ENCODE measurements at regions not wholly inside any gene's neighbourhood (a gene's known extent, or its start where the extent isn't known, plus 50 kb on each side); places are given as distances from the start of the nearest gene placed in this dataset.

DNA sequence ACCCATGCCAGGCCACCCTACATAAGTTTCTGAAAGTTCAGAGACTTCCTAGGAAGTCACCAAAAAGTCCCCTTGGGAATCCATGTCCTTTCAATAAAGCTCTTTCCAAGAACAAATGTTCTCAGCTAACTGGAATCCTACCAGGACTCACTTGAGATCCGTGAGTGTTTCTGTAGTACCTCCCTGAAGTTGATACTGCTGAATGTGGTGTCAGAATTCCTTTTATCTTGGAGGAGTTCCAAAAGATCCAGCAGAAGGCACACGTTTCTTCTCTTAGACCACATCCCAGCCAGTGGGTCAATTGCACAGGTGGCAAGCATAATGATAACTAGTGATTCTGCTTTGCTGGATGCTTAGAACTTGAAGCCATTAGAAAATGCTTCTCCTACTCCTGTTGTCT, 689.7 kb upstream of the IGFBP3 start:
- CTCF ChIA-PET: no interaction called here

DNA sequence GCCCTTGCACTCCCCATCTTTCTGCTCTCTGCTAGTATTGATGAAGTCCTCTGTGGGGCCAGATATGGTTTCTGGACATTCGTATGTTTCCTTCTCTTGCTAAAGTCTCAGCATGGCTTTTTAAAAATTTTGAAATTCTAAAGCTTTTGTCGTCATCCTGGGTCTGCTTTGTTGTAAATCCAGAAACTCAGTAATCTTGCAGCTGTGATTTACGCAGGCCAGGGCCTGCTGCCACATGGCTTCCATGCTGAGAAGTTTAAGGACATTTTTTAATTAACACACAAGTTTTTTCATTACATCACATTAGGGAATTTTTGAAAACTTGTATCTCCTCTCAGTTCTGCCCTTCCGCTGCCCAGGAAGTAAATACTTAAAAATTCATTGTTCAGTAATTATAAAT, 686.1 kb upstream of the IGFBP3 start:
- H3K9me2 ChIP-seq (ENCODE audit: insufficient read depth): no peaks in the 10 kb centered on the region
- DNase-seq (ENCODE audit: low read depth, low spot score) (no peak), ATAC-seq (no peak)
- no peak overlapping the region for H3K4me2 ChIP-seq (ENCODE audit: low read length)
- no peaks in the 10 kb centered on the region for H3K36me3 ChIP-seq (ENCODE audit: control insufficient read depth in 1 of 2, insufficient read depth in 2 of 2, low read length in 2 of 2)
- no TSS peak for BruUV-seq (replicated peaks)
- H3K27ac ChIP-seq (ENCODE audit: low read depth, low read length): no peak overlapping the region
- H3K4me3 ChIP-seq (replicated peaks in 1 of 2; ENCODE audit: low read depth in 1 of 2, low read length in 2 of 2): no peak overlapping the region
- ChIA-PET CTCF (no interaction called here), RAD21 (ENCODE audit: low non-redundant PET in 1 of 2, low total read pairs in 2 of 2, uncharacterized antibody in 2 of 2, unreplicated experiment in 2 of 2) (no interaction called here), POLR2A (interaction anchor here (0.5 kb wide), 1 partner anchor 651 kb away, joined by 3 read pairs; no protein-coding TSS in a partner anchor)
- H3K79me2 ChIP-seq (ENCODE audit: insufficient read depth, low read length): no peaks in the 10 kb centered on the region
- intact Hi-C loops (cut with micrococcal nuclease): no loop called here
- no peak overlapping the region for H3K9ac ChIP-seq (ENCODE audit: low read length)
- H3K9me3 ChIP-seq (ENCODE audit: control insufficient read depth in 1 of 2, insufficient read depth in 1 of 2, low read depth in 1 of 2, low read length in 2 of 2): no peaks in the 10 kb centered on the region
- no peaks in the 10 kb centered on the region for H4K20me1 ChIP-seq (ENCODE audit: insufficient read depth)
- H3K27me3 ChIP-seq (ENCODE audit: insufficient read depth, low read length): no peaks in the 10 kb centered on the region
- no peaks in the 10 kb centered on the region for H3K4me1 ChIP-seq (ENCODE audit: control insufficient read depth in 1 of 2, insufficient read depth in 2 of 2, low read length in 2 of 2)
- no peak overlapping the region for H2AFZ ChIP-seq (ENCODE audit: low read depth, low read length, poor library complexity, severe bottlenecking)
- TF ChIP-seq SP1 (IDR thresholded peaks at IDR 0.05; ENCODE audit: low read depth) (no peak), JUND (IDR thresholded peaks at IDR 0.05) (no peak), YY1 (IDR thresholded peaks at IDR 0.05; ENCODE audit: extremely low read depth, insufficient replicate concordance, low read depth, low read length) (no peak)
- TF ChIP-seq, protein P1, sequence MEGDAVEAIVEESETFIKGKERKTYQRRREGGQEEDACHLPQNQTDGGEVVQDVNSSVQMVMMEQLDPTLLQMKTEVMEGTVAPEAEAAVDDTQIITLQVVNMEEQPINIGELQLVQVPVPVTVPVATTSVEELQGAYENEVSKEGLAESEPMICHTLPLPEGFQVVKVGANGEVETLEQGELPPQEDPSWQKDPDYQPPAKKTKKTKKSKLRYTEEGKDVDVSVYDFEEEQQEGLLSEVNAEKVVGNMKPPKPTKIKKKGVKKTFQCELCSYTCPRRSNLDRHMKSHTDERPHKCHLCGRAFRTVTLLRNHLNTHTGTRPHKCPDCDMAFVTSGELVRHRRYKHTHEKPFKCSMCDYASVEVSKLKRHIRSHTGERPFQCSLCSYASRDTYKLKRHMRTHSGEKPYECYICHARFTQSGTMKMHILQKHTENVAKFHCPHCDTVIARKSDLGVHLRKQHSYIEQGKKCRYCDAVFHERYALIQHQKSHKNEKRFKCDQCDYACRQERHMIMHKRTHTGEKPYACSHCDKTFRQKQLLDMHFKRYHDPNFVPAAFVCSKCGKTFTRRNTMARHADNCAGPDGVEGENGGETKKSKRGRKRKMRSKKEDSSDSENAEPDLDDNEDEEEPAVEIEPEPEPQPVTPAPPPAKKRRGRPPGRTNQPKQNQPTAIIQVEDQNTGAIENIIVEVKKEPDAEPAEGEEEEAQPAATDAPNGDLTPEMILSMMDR (IDR thresholded peaks at IDR 0.05 in 2 of 3, conservative IDR thresholded peaks at IDR 0.05 in 1 of 3; ENCODE audit: borderline replicate concordance in 1 of 3, insufficient read depth in 1 of 3, low read depth in 2 of 3, low read length in 2 of 3): no peak
- TF ChIP-seq, protein P2, sequence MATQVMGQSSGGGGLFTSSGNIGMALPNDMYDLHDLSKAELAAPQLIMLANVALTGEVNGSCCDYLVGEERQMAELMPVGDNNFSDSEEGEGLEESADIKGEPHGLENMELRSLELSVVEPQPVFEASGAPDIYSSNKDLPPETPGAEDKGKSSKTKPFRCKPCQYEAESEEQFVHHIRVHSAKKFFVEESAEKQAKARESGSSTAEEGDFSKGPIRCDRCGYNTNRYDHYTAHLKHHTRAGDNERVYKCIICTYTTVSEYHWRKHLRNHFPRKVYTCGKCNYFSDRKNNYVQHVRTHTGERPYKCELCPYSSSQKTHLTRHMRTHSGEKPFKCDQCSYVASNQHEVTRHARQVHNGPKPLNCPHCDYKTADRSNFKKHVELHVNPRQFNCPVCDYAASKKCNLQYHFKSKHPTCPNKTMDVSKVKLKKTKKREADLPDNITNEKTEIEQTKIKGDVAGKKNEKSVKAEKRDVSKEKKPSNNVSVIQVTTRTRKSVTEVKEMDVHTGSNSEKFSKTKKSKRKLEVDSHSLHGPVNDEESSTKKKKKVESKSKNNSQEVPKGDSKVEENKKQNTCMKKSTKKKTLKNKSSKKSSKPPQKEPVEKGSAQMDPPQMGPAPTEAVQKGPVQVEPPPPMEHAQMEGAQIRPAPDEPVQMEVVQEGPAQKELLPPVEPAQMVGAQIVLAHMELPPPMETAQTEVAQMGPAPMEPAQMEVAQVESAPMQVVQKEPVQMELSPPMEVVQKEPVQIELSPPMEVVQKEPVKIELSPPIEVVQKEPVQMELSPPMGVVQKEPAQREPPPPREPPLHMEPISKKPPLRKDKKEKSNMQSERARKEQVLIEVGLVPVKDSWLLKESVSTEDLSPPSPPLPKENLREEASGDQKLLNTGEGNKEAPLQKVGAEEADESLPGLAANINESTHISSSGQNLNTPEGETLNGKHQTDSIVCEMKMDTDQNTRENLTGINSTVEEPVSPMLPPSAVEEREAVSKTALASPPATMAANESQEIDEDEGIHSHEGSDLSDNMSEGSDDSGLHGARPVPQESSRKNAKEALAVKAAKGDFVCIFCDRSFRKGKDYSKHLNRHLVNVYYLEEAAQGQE (IDR thresholded peaks at IDR 0.05; ENCODE audit: low read depth): no peak
- TF ChIP-seq, protein P3, sequence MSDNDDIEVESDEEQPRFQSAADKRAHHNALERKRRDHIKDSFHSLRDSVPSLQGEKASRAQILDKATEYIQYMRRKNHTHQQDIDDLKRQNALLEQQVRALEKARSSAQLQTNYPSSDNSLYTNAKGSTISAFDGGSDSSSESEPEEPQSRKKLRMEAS (IDR thresholded peaks at IDR 0.05): no peak

More for the DNA sequence above, 689.7 kb upstream of the IGFBP3 start:
- RAD21 ChIA-PET (ENCODE audit: low non-redundant PET in 1 of 2, low total read pairs in 2 of 2, uncharacterized antibody in 2 of 2, unreplicated experiment in 2 of 2): no interaction called here
- Histone ChIP-seq H3K36me3 (ENCODE audit: control insufficient read depth in 1 of 2, insufficient read depth in 2 of 2, low read length in 2 of 2) (no peaks in the 10 kb centered on the region), H2AFZ (ENCODE audit: low read depth, low read length, poor library complexity, severe bottlenecking) (no peak overlapping the region), H3K9ac (ENCODE audit: low read length) (no peak overlapping the region), H3K79me2 (ENCODE audit: insufficient read depth, low read length) (no peaks in the 10 kb centered on the region), H3K9me3 (ENCODE audit: control insufficient read depth in 1 of 2, insufficient read depth in 1 of 2, low read depth in 1 of 2, low read length in 2 of 2) (no peaks in the 10 kb centered on the region), H3K27me3 (ENCODE audit: insufficient read depth, low read length) (no peaks in the 10 kb centered on the region), H3K4me1 (ENCODE audit: control insufficient read depth in 1 of 2, insufficient read depth in 2 of 2, low read length in 2 of 2) (no peaks in the 10 kb centered on the region), H3K4me3 (replicated peaks in 1 of 2; ENCODE audit: low read depth in 1 of 2, low read length in 2 of 2) (no peak overlapping the region), H3K9me2 (ENCODE audit: insufficient read depth) (no peaks in the 10 kb centered on the region), H3K27ac (ENCODE audit: low read depth, low read length) (no peak overlapping the region), H4K20me1 (ENCODE audit: insufficient read depth) (no peaks in the 10 kb centered on the region), H3K4me2 (ENCODE audit: low read length) (no peak overlapping the region)
- POLR2A ChIA-PET: no interaction called here
- DNase-seq (ENCODE audit: low read depth, low spot score) (no peak), ATAC-seq (no peak)
- intact Hi-C loops (cut with micrococcal nuclease): no loop called here
- no TSS peak for BruUV-seq (replicated peaks)
- TF ChIP-seq POLR2A (IDR thresholded peaks at IDR 0.05; ENCODE audit: borderline replicate concordance, extremely low read depth, insufficient read depth, insufficient read length) (no peak), SIN3A (IDR thresholded peaks at IDR 0.05; ENCODE audit: low read depth) (no peak), ELF1 (IDR thresholded peaks at IDR 0.05; ENCODE audit: borderline replicate concordance, low read depth) (no peak), YY1 (IDR thresholded peaks at IDR 0.05; ENCODE audit: extremely low read depth, insufficient replicate concordance, low read depth, low read length) (no peak), ZNF274 (IDR thresholded peaks at IDR 0.05; ENCODE audit: low read depth, low read length) (no peak)
- TF ChIP-seq, protein P3 (IDR thresholded peaks at IDR 0.05): no peak
- TF ChIP-seq, protein P4, sequence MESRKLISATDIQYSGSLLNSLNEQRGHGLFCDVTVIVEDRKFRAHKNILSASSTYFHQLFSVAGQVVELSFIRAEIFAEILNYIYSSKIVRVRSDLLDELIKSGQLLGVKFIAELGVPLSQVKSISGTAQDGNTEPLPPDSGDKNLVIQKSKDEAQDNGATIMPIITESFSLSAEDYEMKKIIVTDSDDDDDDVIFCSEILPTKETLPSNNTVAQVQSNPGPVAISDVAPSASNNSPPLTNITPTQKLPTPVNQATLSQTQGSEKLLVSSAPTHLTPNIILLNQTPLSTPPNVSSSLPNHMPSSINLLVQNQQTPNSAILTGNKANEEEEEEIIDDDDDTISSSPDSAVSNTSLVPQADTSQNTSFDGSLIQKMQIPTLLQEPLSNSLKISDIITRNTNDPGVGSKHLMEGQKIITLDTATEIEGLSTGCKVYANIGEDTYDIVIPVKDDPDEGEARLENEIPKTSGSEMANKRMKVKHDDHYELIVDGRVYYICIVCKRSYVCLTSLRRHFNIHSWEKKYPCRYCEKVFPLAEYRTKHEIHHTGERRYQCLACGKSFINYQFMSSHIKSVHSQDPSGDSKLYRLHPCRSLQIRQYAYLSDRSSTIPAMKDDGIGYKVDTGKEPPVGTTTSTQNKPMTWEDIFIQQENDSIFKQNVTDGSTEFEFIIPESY (IDR thresholded peaks at IDR 0.05; ENCODE audit: extremely low read depth, insufficient replicate concordance, low read length): no peak
